Liver (tissue), 3 donors: ENCODE measurements at regions not wholly inside any gene's neighbourhood (a gene's known extent, or its start where the extent isn't known, plus 50 kb on each side); places are given as distances from the start of the nearest gene placed in this dataset.

Source experiments
- ATF3 ChIP-seq: IDR thresholded peaks from 2 replicates; pipeline ENCODE4 v1.6.1; 2016; ENCODE audit warnings: antibody characterized with exemption
- CTCF ChIP-seq: fragments of 150-350 bp; IDR thresholded peaks from 2 replicates; pipeline ENCODE4 v1.5.1; 2017; ENCODE audit warnings: improper control_type of control experiment, low read depth, low read length; ENCODE audit not compliant: missing input control
- FOXA1 ChIP-seq: IDR thresholded peaks from 2 replicates; pipeline ENCODE4 v1.6.1; 2016; ENCODE audit warnings: antibody characterized with exemption
- GABPA ChIP-seq, 2 donors: IDR thresholded peaks in 1 of 2; conservative IDR thresholded peaks in 1 of 2; 2 replicates each; pipeline ENCODE4 v1.6.1; 2016; ENCODE audit warnings: antibody characterized with exemption in 2 of 2, mild to moderate bottlenecking in 1 of 2, moderate library complexity in 1 of 2
- JUND ChIP-seq, 2 donors: IDR thresholded peaks; 2 replicates each; pipeline ENCODE4 v1.6.1; 2016; ENCODE audit warnings: antibody characterized with exemption in 2 of 2
- MAX ChIP-seq: IDR thresholded peaks from 2 replicates; pipeline ENCODE4 v1.6.1; 2016; ENCODE audit warnings: antibody characterized with exemption
- NR2F2 ChIP-seq: IDR thresholded peaks from 2 replicates; pipeline ENCODE4 v1.6.1; 2016; ENCODE audit warnings: antibody characterized with exemption
- RAD21 ChIP-seq, 2 donors: IDR thresholded peaks; 2 replicates each; pipeline ENCODE4 v1.6.1; 2016; ENCODE audit warnings: antibody characterized with exemption in 2 of 2, mild to moderate bottlenecking in 2 of 2
- REST ChIP-seq: IDR thresholded peaks from 2 replicates; pipeline ENCODE4 v1.6.1; 2016; ENCODE audit warnings: antibody characterized with exemption, mild to moderate bottlenecking
- RXRA ChIP-seq, 2 donors: IDR thresholded peaks; 2 replicates each; pipeline ENCODE4 v1.6.1; 2017 to 2018; ENCODE audit warnings: antibody characterized with exemption in 2 of 2, mild to moderate bottlenecking in 1 of 2
- SP1 ChIP-seq: IDR thresholded peaks from 2 replicates; pipeline ENCODE4 v1.6.1; 2018; ENCODE audit warnings: antibody characterized with exemption, mild to moderate bottlenecking
- TAF1 ChIP-seq: conservative IDR thresholded peaks from 2 replicates; pipeline ENCODE4 v1.6.1; 2016; ENCODE audit warnings: antibody characterized with exemption, mild to moderate bottlenecking
- YY1 ChIP-seq: IDR thresholded peaks from 2 replicates; pipeline ENCODE4 v1.6.1; 2016; ENCODE audit warnings: antibody characterized with exemption, mild to moderate bottlenecking
- ZBTB33 ChIP-seq: IDR thresholded peaks from 2 replicates; pipeline ENCODE4 v1.6.1; 2016; ENCODE audit warnings: antibody characterized with exemption
- donor health status: healthy.
- donor health status: healthy.

- no peak for TF ChIP-seq CTCF
- no peak for TF ChIP-seq ZBTB33
- no peak for TF ChIP-seq MAX
- TF ChIP-seq RAD21 (IDR thresholded peaks at IDR 0.05), result no peak
- TF ChIP-seq RXRA (IDR thresholded peaks at IDR 0.05), result no peak
- TF ChIP-seq TAF1, result no peak
- TF ChIP-seq YY1, result no peak
- TF ChIP-seq REST, result no peak
- no peak for TF ChIP-seq ATF3
- TF ChIP-seq NR2F2, result no peak
- no peak for TF ChIP-seq SP1
- no peak for TF ChIP-seq JUND (IDR thresholded peaks at IDR 0.05)
- TF ChIP-seq GABPA (IDR thresholded peaks at IDR 0.05 in 1 of 2, conservative IDR thresholded peaks at IDR 0.05 in 1 of 2), result no peak
- no peak for TF ChIP-seq FOXA1
These were observed 485.8 kb downstream of the ARHGEF28 start for GRCh38 chr5:74111764-74112163.
